ENCODE measurements at regions not wholly inside any gene's neighbourhood (a gene's known extent, or its start where the extent isn't known, plus 50 kb on each side); places are given as distances from the start of the nearest gene placed in this dataset.

- Mint-ChIP-seq H3K27me3 (ENCODE audit: insufficient read depth, unreplicated experiment) (no peaks in the 10 kb centered on the region), H3K9me3 (ENCODE audit: unreplicated experiment) (no peaks in the 10 kb centered on the region), H3K27ac (ENCODE audit: unreplicated experiment) (no peak overlapping the region), H3K36me3 (ENCODE audit: insufficient read depth, unreplicated experiment) (no peaks in the 10 kb centered on the region), H3K4me3 (ENCODE audit: unreplicated experiment) (no peak overlapping the region), H3K4me1 (ENCODE audit: low read depth, unreplicated experiment) (no peaks in the 10 kb centered on the region)
- Histone ChIP-seq H3K4me1 (no peaks in the 10 kb centered on the region), H3K27me3 (replicated peaks; ENCODE audit: control insufficient read depth, insufficient read depth, low read length) (no peaks in the 10 kb centered on the region), H3K9me3 (no peaks in the 10 kb centered on the region), H3K36me3 (ENCODE audit: control insufficient read depth, insufficient read depth, low read length) (no peaks in the 10 kb centered on the region), H3K4me3 (ENCODE audit: low read depth, low read length) (no peak overlapping the region)
- TF ChIP-seq CTCF (IDR thresholded peaks at IDR 0.05; ENCODE audit: insufficient read depth in 1 of 2, low read depth in 1 of 2, low read length in 1 of 2, severe bottlenecking in 1 of 2, unreplicated experiment in 1 of 2), result no peak
- no peak for DNase-seq
- no TSS peak for BruUV-seq (replicated peaks)
- POLR2A ChIA-PET, result no interaction called here
- intact Hi-C loops (cut with micrococcal nuclease; ENCODE audit: unreplicated experiment), result no loop called here
- CTCF ChIA-PET, result no interaction called here
Observed at GRCh38 chr4:185916683-185917082, 104.7 kb upstream of the SORBS2 start.

- Mint-ChIP-seq H3K27me3 (ENCODE audit: insufficient read depth, unreplicated experiment) (no peaks in the 10 kb centered on the region), H3K4me1 (ENCODE audit: low read depth, unreplicated experiment) (no peaks in the 10 kb centered on the region), H3K27ac (ENCODE audit: unreplicated experiment) (no peak overlapping the region), H3K36me3 (ENCODE audit: insufficient read depth, unreplicated experiment) (no peaks in the 10 kb centered on the region), H3K4me3 (ENCODE audit: unreplicated experiment) (no peak overlapping the region), H3K9me3 (ENCODE audit: unreplicated experiment) (peaks cover 6% of the 10 kb centered on the region)
- H3K27me3 ChIP-seq (replicated peaks; ENCODE audit: control insufficient read depth, insufficient read depth, low read length), result no peaks in the 10 kb centered on the region
- no peaks in the 10 kb centered on the region; the same call in 1 of the 2 replicates for H3K9me3 ChIP-seq
- ChIA-PET CTCF (no interaction called here), POLR2A (no interaction called here)
- H3K4me3 ChIP-seq (ENCODE audit: low read depth, low read length), result no peak overlapping the region
- BruUV-seq (replicated peaks), result no TSS peak
- intact Hi-C loops (cut with micrococcal nuclease; ENCODE audit: unreplicated experiment), result no loop called here
- H3K4me1 ChIP-seq, result no peaks in the 10 kb centered on the region
- TF ChIP-seq CTCF (IDR thresholded peaks at IDR 0.05; ENCODE audit: insufficient read depth in 1 of 2, low read depth in 1 of 2, low read length in 1 of 2, severe bottlenecking in 1 of 2, unreplicated experiment in 1 of 2), result no peak
- H3K36me3 ChIP-seq (ENCODE audit: control insufficient read depth, insufficient read depth, low read length), result no peaks in the 10 kb centered on the region
- DNase-seq, result no peak
Observed at GRCh38 chr4:185919107-185919506, 107.1 kb upstream of the SORBS2 start.

- DNase-seq, result no peak
- H3K36me3 ChIP-seq (ENCODE audit: control insufficient read depth, insufficient read depth, low read length), result no peaks in the 10 kb centered on the region
- no peak overlapping the region for H3K27ac Mint-ChIP-seq (ENCODE audit: unreplicated experiment)
- BruUV-seq (replicated peaks), result no TSS peak
- no peaks in the 10 kb centered on the region for H3K4me1 ChIP-seq
- H3K27me3 ChIP-seq (replicated peaks; ENCODE audit: control insufficient read depth, insufficient read depth, low read length), result no peaks in the 10 kb centered on the region
- peaks cover 17% of the 10 kb centered on the region for H3K9me3 Mint-ChIP-seq (ENCODE audit: unreplicated experiment)
- H3K4me1 Mint-ChIP-seq (ENCODE audit: low read depth, unreplicated experiment), result no peaks in the 10 kb centered on the region
- H3K36me3 Mint-ChIP-seq (ENCODE audit: insufficient read depth, unreplicated experiment), result no peaks in the 10 kb centered on the region
- no peaks in the 10 kb centered on the region for H3K27me3 Mint-ChIP-seq (ENCODE audit: insufficient read depth, unreplicated experiment)
- intact Hi-C loops (cut with micrococcal nuclease; ENCODE audit: unreplicated experiment), result no loop called here
- H3K4me3 ChIP-seq (ENCODE audit: low read depth, low read length), result no peak overlapping the region
- POLR2A ChIA-PET, result no interaction called here
- no peak overlapping the region for H3K4me3 Mint-ChIP-seq (ENCODE audit: unreplicated experiment)
- no peaks in the 10 kb centered on the region; the same call in 1 of the 2 replicates for H3K9me3 ChIP-seq
- CTCF ChIA-PET, result no interaction called here
- no peak for TF ChIP-seq CTCF (IDR thresholded peaks at IDR 0.05; ENCODE audit: insufficient read depth in 1 of 2, low read depth in 1 of 2, low read length in 1 of 2, severe bottlenecking in 1 of 2, unreplicated experiment in 1 of 2)
Observed at GRCh38 chr4:185920171-185920570, 108.2 kb upstream of the SORBS2 start.
